ENCODE measurements at regions not wholly inside any gene's neighbourhood (a gene's known extent, or its start where the extent isn't known, plus 50 kb on each side); places are given as distances from the start of the nearest gene placed in this dataset.

DNA sequence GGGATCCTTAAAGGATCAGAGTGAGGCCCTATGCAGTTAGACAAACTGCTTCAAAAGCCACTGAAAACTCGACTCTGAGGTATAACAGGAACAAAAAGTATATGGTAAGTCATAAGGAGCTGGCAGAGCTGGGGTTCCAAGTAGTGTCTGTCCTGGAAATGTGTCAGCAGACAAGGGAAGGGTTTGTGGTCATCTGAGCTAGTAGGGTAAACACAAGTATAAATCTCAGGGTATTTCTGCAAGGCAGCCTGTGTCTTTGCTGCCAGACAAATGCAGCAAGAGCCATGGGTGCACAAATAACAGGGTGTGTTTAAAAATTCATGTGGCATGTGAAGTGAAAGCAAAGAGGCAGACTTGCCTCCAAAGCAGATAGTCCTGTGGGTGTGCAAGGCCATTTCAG lies 759.0 kb upstream of the ADAMTS5 start:
- TF ChIP-seq, protein P1, sequence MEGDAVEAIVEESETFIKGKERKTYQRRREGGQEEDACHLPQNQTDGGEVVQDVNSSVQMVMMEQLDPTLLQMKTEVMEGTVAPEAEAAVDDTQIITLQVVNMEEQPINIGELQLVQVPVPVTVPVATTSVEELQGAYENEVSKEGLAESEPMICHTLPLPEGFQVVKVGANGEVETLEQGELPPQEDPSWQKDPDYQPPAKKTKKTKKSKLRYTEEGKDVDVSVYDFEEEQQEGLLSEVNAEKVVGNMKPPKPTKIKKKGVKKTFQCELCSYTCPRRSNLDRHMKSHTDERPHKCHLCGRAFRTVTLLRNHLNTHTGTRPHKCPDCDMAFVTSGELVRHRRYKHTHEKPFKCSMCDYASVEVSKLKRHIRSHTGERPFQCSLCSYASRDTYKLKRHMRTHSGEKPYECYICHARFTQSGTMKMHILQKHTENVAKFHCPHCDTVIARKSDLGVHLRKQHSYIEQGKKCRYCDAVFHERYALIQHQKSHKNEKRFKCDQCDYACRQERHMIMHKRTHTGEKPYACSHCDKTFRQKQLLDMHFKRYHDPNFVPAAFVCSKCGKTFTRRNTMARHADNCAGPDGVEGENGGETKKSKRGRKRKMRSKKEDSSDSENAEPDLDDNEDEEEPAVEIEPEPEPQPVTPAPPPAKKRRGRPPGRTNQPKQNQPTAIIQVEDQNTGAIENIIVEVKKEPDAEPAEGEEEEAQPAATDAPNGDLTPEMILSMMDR (IDR thresholded peaks at IDR 0.05), result no peak
- TF ChIP-seq POLR2A (IDR thresholded peaks at IDR 0.05) (no peak), POLR2AphosphoS5 (IDR thresholded peaks at IDR 0.05; ENCODE audit: insufficient read depth in 1 of 2, low read depth in 1 of 2) (no peak)

Measured in vagina (tissue), 2 donors.